ENCODE measurements at regions not wholly inside any gene's neighbourhood (a gene's known extent, or its start where the extent isn't known, plus 50 kb on each side); places are given as distances from the start of the nearest gene placed in this dataset.

DNA sequence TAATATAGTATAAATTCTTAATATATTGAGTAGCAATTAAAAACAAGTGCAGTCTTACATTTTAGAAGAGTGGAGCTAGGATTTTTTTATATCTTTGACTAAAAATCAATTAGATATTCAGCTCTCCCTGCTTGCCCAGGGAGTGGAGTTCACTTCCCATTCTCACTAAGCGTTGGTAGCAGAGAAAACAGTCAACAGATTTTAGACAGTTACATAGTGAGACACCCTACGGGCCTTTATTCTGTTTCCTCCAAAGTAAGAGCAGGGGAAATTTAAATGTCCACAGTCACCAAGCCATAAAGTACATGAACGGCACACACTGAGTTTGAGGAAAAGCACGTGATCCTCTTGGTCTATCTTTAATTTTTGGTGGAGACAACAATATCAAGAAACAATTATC is 131.6 kb upstream of the PLEKHG7 start:
- no peaks in the 10 kb centered on the region for H3K36me3 ChIP-seq (ENCODE audit: insufficient read depth, low read length)
- H4K20me1 ChIP-seq (ENCODE audit: insufficient read depth, low read length), result no peaks in the 10 kb centered on the region
- peaks cover 11% of the 10 kb centered on the region for H3K4me1 ChIP-seq (ENCODE audit: insufficient read depth, low read length)
- TF ChIP-seq, protein P1, sequence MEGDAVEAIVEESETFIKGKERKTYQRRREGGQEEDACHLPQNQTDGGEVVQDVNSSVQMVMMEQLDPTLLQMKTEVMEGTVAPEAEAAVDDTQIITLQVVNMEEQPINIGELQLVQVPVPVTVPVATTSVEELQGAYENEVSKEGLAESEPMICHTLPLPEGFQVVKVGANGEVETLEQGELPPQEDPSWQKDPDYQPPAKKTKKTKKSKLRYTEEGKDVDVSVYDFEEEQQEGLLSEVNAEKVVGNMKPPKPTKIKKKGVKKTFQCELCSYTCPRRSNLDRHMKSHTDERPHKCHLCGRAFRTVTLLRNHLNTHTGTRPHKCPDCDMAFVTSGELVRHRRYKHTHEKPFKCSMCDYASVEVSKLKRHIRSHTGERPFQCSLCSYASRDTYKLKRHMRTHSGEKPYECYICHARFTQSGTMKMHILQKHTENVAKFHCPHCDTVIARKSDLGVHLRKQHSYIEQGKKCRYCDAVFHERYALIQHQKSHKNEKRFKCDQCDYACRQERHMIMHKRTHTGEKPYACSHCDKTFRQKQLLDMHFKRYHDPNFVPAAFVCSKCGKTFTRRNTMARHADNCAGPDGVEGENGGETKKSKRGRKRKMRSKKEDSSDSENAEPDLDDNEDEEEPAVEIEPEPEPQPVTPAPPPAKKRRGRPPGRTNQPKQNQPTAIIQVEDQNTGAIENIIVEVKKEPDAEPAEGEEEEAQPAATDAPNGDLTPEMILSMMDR (IDR thresholded peaks at IDR 0.05; ENCODE audit: extremely low read depth, low read depth, low read length), result no peak
- peak overlapping the region; percentile 3 for H2AFZ ChIP-seq (ENCODE audit: low read length)
- H3K27me3 ChIP-seq (ENCODE audit: insufficient read depth, low read length), result no peaks in the 10 kb centered on the region
- peak overlapping the region; percentile 14 for H3K27ac ChIP-seq (ENCODE audit: low read depth, low read length)
- no peak overlapping the region for H3K4me3 ChIP-seq (ENCODE audit: insufficient read depth, low read length)
- no peaks in the 10 kb centered on the region for H3K79me2 ChIP-seq (ENCODE audit: insufficient read depth, low read length)
- DNase-seq (ENCODE audit: insufficient read length, low spot score, missing footprints), result no peak
- no peaks in the 10 kb centered on the region for H3K9me3 ChIP-seq (ENCODE audit: low read depth, low read length)
- no peak overlapping the region for H3K4me2 ChIP-seq (ENCODE audit: insufficient read depth, low read length)

DNA sequence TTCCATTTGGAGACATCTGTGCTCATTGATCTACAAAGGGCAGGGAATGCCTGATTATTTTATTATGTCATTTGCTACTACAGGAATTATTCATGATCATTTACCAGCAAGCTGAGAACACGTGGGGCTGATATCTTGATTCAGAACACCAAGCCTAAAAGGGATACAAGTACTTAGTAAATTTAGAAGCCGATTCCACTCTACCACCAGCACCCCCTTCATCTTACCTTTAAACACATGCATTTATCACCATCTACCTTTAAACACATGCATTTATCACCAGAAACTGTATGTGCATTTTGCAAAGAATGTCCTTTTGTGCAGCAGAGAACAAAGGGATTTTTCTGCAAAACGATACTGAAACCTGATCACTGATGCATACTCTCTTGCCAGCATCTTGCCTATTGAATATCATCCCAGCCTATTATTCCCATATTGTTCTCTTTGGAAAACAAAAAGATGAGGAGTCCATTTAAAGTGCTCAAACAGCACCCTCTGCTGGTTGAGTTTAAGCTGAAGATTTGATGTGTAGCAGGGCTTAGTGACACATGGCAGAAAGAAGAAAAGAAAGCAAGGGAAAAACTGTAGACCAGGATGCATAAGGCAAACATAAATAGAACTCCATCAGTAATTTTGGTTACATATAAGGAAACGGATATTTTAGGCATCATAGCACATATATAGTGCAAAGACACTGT is 132.6 kb upstream of the PLEKHG7 start:
- no peaks in the 10 kb centered on the region for H3K9me3 ChIP-seq (ENCODE audit: low read depth, low read length)
- no peak overlapping the region for H3K27ac ChIP-seq (ENCODE audit: low read depth, low read length)
- H2AFZ ChIP-seq (ENCODE audit: low read length), result no peak overlapping the region
- peaks cover 11% of the 10 kb centered on the region for H3K4me1 ChIP-seq (ENCODE audit: insufficient read depth, low read length)
- TF ChIP-seq, protein P1 (IDR thresholded peaks at IDR 0.05; ENCODE audit: extremely low read depth, low read depth, low read length), result peak; percentile 79
- H3K4me2 ChIP-seq (ENCODE audit: insufficient read depth, low read length), result peak overlapping the region; percentile 53
- no peaks in the 10 kb centered on the region for H3K79me2 ChIP-seq (ENCODE audit: insufficient read depth, low read length)
- H4K20me1 ChIP-seq (ENCODE audit: insufficient read depth, low read length), result no peaks in the 10 kb centered on the region
- DNase-seq (ENCODE audit: insufficient read length, low spot score, missing footprints), result no peak
- H3K36me3 ChIP-seq (ENCODE audit: insufficient read depth, low read length), result no peaks in the 10 kb centered on the region
- peak overlapping the region; percentile 41 for H3K4me3 ChIP-seq (ENCODE audit: insufficient read depth, low read length)
- no peaks in the 10 kb centered on the region for H3K27me3 ChIP-seq (ENCODE audit: insufficient read depth, low read length)

DNA sequence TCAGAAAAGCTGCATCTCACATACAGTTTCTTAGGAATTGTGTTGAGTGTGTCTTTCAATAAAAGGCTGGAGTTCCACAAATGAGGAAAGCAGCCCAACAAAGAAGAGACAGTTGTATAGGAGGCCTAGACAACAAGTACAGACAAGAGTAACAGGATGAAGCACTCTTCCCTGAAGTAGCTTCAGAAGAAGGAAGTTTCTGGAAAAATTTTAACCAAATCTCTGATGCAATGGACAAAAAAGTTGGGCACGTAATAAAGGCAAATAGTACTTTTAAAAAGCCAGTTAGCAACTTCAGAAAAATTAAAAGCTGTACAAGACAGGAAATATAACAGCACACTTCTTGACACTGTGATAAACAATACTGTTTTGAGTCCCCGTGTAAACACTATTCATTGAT is 134.1 kb upstream of the PLEKHG7 start:
- TF ChIP-seq, protein P1 (IDR thresholded peaks at IDR 0.05; ENCODE audit: extremely low read depth, low read depth, low read length), result no peak
- Histone ChIP-seq H3K36me3 (ENCODE audit: insufficient read depth, low read length) (no peaks in the 10 kb centered on the region), H3K79me2 (ENCODE audit: insufficient read depth, low read length) (no peaks in the 10 kb centered on the region), H3K9me3 (ENCODE audit: low read depth, low read length) (no peaks in the 10 kb centered on the region), H3K27ac (ENCODE audit: low read depth, low read length) (no peak overlapping the region), H3K4me1 (ENCODE audit: insufficient read depth, low read length) (peaks cover 5% of the 10 kb centered on the region), H3K4me2 (ENCODE audit: insufficient read depth, low read length) (no peak overlapping the region), H3K4me3 (ENCODE audit: insufficient read depth, low read length) (no peak overlapping the region), H3K27me3 (ENCODE audit: insufficient read depth, low read length) (no peaks in the 10 kb centered on the region), H4K20me1 (ENCODE audit: insufficient read depth, low read length) (no peaks in the 10 kb centered on the region), H2AFZ (ENCODE audit: low read length) (no peak overlapping the region)
- no peak for DNase-seq (ENCODE audit: insufficient read length, low spot score, missing footprints)

DNA sequence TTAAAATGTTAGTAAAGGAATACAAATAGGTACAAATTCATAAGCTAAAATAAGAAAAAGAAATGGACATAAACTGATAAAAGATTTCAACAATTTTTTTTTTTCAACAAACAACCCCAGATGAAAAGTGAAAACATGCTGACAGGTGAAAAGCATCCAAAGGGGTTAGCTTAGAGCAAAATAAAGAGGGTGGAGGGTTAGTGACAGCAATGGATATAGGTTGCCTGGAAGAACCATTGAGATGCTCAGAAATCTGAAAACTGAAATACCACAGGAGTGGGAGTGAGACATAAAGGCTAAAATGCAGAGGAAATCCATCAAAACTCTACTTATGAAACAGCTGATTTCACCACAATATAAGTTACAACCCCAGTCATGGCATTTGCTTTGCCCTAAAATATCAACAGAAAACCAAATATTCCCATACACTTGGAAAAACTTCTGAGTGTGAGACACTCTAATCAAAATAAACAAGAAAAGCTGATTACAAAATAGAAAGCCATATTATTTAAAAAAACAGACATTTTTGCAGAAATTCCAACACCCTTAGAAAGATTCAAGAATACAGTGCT is 136.3 kb upstream of the PLEKHG7 start:
- Histone ChIP-seq H3K36me3 (ENCODE audit: insufficient read depth, low read length) (no peaks in the 10 kb centered on the region), H3K4me3 (ENCODE audit: insufficient read depth, low read length) (no peak overlapping the region), H3K27me3 (ENCODE audit: insufficient read depth, low read length) (no peaks in the 10 kb centered on the region), H4K20me1 (ENCODE audit: insufficient read depth, low read length) (no peaks in the 10 kb centered on the region), H3K9me3 (ENCODE audit: low read depth, low read length) (no peaks in the 10 kb centered on the region), H3K79me2 (ENCODE audit: insufficient read depth, low read length) (no peaks in the 10 kb centered on the region), H3K27ac (ENCODE audit: low read depth, low read length) (no peak overlapping the region), H3K4me1 (ENCODE audit: insufficient read depth, low read length) (peaks cover 14% of the 10 kb centered on the region), H3K4me2 (ENCODE audit: insufficient read depth, low read length) (no peak overlapping the region), H2AFZ (ENCODE audit: low read length) (no peak overlapping the region)
- DNase-seq (ENCODE audit: insufficient read length, low spot score, missing footprints), result no peak
- TF ChIP-seq, protein P1 (IDR thresholded peaks at IDR 0.05; ENCODE audit: extremely low read depth, low read depth, low read length), result no peak

Data from osteoblast (primary cell).